Peyer's patch (tissue), 4 donors: ENCODE measurements at regions not wholly inside any gene's neighbourhood (a gene's known extent, or its start where the extent isn't known, plus 50 kb on each side); places are given as distances from the start of the nearest gene placed in this dataset.

ENCODE experiments used
- POLR2A ChIP-seq, 2 donors: fragments of 450-650 bp; IDR thresholded peaks; one replicate each; pipeline ENCODE4 v1.5.1; 2017; ENCODE audit warnings: antibody characterized with exemption in 2 of 2, mild to moderate bottlenecking in 2 of 2, moderate library complexity in 2 of 2
- TF ChIP-seq, protein P1 (sequence below), 6 experiments: fragments of 450-650 bp in 4 of 6; fragments of 200-600 bp in 2 of 6; sonication (generic) in 1 of 6; IDR thresholded peaks; one replicate each; pipeline ENCODE4 v1.5.1; 2017 to 2019; ENCODE audit warnings: antibody characterized with exemption in 6 of 6, mild to moderate bottlenecking in 3 of 6, moderate library complexity in 1 of 6

DNA sequence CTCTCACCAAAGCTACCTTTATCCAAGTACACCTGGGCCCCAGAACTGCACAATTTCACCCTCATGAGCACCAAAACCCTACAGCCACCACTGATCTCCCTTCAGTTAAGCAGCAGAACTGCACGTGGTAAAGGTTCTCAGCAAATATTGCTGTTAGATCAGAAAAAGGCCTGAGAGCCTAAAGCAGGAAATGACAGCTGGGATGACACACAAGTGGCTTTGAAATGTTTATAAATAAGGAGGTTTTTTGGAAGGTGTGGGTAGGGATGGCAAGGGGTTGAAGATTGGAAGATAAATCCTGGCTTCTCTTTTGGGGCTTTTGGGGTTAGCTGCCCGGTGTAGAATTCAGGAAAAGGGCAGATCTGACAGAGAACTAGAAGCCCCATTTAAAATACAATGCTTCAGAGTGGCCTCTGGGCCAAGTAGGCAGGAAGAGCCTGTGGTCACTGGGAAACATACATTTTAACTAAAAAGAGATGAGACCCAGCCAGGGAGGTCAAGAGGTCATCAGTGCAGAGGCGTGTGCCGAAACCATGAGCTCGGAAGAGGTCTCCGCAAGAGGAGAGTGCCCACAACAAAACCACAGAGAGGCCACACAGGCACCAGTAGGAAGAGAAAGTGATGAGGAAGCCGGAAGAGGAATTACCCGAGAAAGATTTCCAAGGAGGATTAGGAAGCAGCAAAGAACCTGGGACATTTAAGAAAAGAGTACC lies 916.5 kb downstream of the NLGN4Y start:
- TF ChIP-seq, protein P1, sequence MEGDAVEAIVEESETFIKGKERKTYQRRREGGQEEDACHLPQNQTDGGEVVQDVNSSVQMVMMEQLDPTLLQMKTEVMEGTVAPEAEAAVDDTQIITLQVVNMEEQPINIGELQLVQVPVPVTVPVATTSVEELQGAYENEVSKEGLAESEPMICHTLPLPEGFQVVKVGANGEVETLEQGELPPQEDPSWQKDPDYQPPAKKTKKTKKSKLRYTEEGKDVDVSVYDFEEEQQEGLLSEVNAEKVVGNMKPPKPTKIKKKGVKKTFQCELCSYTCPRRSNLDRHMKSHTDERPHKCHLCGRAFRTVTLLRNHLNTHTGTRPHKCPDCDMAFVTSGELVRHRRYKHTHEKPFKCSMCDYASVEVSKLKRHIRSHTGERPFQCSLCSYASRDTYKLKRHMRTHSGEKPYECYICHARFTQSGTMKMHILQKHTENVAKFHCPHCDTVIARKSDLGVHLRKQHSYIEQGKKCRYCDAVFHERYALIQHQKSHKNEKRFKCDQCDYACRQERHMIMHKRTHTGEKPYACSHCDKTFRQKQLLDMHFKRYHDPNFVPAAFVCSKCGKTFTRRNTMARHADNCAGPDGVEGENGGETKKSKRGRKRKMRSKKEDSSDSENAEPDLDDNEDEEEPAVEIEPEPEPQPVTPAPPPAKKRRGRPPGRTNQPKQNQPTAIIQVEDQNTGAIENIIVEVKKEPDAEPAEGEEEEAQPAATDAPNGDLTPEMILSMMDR (IDR thresholded peaks at IDR 0.05): no peak
- TF ChIP-seq POLR2A (IDR thresholded peaks at IDR 0.05): no peak
